ENCODE measurements at regions not wholly inside any gene's neighbourhood (a gene's known extent, or its start where the extent isn't known, plus 50 kb on each side); places are given as distances from the start of the nearest gene placed in this dataset.

DNA sequence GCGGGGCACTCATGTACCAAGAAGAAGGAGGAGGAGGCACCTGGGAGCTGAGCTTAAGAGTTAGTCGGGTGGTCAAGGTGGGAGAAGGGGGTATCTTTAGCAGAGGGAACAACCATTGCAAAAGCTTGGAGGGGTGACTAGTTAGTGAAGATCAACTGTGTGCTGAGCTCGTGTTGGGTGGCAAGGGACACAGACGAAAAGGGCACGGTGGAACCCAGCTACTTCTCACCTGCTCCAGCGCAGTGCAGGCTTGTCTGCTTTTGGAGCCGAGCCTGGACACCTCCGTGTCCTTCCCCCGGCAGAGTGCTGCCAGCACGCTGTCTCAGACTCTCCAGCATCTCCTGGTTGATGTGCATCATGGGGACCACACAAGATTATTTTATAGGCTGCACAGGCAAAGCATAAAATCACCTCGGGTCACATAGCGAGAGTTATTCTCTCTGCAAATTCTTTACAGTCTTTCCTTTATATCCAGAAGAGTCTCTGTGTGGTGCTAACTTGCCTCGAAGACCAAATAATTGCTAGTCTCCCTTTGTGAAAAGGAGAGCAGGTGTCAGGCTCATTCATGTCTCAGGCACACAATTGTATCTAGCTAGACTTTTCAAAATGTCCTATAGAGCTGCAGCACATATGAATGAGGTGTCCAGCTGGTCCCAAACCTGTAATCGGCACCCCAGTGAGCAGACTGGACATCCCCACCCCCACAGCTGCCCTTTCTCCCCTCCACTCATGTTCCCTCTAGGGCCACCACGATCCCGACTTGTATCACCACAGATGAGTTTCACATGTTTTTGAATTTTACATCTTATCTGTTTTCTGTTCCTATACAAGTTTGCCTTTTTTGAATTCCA is 123.4 kb downstream of the CEBPB start:
- TF ChIP-seq CTCF (conservative IDR thresholded peaks at IDR 0.05; ENCODE audit: low read depth, low read length), result no peak
- DNase-seq (ENCODE audit: low read depth), result no peak
- no peak overlapping the region for H3K4me3 ChIP-seq (ENCODE audit: low read depth, low read length)

GRCh38 chr20:50314678-50315335 is 124.2 kb downstream of the CEBPB start:
- no peak overlapping the region for H3K4me3 ChIP-seq (ENCODE audit: low read depth, low read length)
- DNase-seq (ENCODE audit: low read depth), result no peak
- TF ChIP-seq CTCF (conservative IDR thresholded peaks at IDR 0.05; ENCODE audit: low read depth, low read length), result no peak

- no peak for TF ChIP-seq CTCF (conservative IDR thresholded peaks at IDR 0.05; ENCODE audit: low read depth, low read length)
These were observed 125.2 kb downstream of the CEBPB start for GRCh38 chr20:50315586-50316551.

DNA sequence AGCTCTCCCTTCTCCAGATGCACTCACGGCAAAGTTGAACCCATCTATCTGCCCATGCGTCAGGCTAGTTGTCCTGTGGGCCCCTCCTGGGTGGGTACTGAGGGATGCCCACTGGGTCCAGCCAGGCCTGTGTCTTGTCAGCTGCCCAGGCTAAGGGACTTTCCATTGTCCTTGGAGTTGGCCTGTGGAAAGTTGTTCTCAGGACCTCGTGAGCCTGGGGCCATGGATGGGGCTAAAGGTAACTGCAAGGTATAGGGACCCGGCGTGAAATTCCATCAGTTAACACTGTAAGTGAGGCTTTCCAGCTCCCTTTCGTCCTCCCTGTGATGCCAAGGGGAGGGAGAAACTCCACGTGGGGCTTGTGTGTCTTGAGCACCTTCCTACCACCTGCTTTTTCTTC is 126.5 kb downstream of the CEBPB start:
- H3K4me3 ChIP-seq (ENCODE audit: low read depth, low read length), result no peak overlapping the region

More at GRCh38 chr20:50315586-50316551, 125.2 kb downstream of the CEBPB start:
- no peak overlapping the region for H3K4me3 ChIP-seq (ENCODE audit: low read depth, low read length)
- DNase-seq (ENCODE audit: low read depth), result no peak

GRCh38 chr20:50317609-50318008 is 127.0 kb downstream of the CEBPB start:
- no peak overlapping the region for H3K4me3 ChIP-seq (ENCODE audit: low read depth, low read length)
- no peak for DNase-seq (ENCODE audit: low read depth)
- no peak for TF ChIP-seq CTCF (conservative IDR thresholded peaks at IDR 0.05; ENCODE audit: low read depth, low read length)

More for the DNA sequence above, 126.5 kb downstream of the CEBPB start:
- no peak for DNase-seq (ENCODE audit: low read depth)
- no peak for TF ChIP-seq CTCF (conservative IDR thresholded peaks at IDR 0.05; ENCODE audit: low read depth, low read length)

DNA sequence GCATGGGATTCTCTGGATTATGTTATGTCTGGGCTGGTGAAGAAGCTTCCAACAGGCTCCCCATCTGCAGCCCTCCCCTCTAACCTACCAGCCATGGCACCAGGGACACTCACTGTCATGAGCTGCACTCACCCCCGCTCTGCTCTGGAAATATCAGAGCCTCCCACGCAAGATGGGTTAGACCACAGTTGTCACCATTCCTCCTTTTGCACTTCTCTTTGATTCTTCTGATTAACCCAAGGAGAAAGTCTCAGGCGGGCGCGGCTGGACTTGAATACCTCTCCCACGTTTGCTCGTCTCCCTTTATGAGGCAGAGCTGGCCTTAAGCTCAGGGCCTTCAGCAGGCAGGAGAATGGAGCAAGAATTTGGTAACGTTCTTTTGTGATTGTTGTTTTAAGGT is 128.1 kb downstream of the CEBPB start:
- no peak for DNase-seq (ENCODE audit: low read depth)
- no peak overlapping the region for H3K4me3 ChIP-seq (ENCODE audit: low read depth, low read length)
- TF ChIP-seq CTCF (conservative IDR thresholded peaks at IDR 0.05; ENCODE audit: low read depth, low read length), result no peak
